Heart left ventricle (tissue), 13 donors: ENCODE measurements at regions not wholly inside any gene's neighbourhood (a gene's known extent, or its start where the extent isn't known, plus 50 kb on each side); places are given as distances from the start of the nearest gene placed in this dataset.

Experiments used
- POLR2A ChIP-seq, 2 donors: fragments of 450-650 bp; IDR thresholded peaks; one replicate each; pipeline ENCODE4 v1.6.1; 2017; ENCODE audit warnings: antibody characterized with exemption in 2 of 2, mild to moderate bottlenecking in 2 of 2, moderate library complexity in 2 of 2
- TF ChIP-seq, protein P1 (sequence below), 12 donors: fragments of 200-600 bp; sonication (generic) in 4 of 12; IDR thresholded peaks; one replicate each; pipeline versions ENCODE4 v1.5.0 to v1.8.0; 2018 to 2022; ENCODE audit warnings: antibody characterized with exemption in 12 of 12, mild to moderate bottlenecking in 5 of 12
- donor health status: ischemic (EF 13 %, LVEDD 7.1; RV severe dilation, severe dysfunction).
- donor health status: DM: no; HTN: yes; CAD: no.
- donor health status: DM: no; HTN: no; CAD: no.
- donor health status: ischemic (EF 25% LVEDD 6.9; RV normal size, moderate dysfunction).
- donor health status: ischemic (EF 25% LVEDD 5.7; RV mildly dilated, moderate dysfunction).
- donor health status: ischemic (EF 35%, LVEDD 5.7; RV mildly dilated, moderate dysfunction).
- donor health status: nonischemic (EF 11% LVEDD 7.7; RV severe dilation, severe dysfunction).
- donor health status: DM: yes; HTN: yes; CAD: no.
- donor health status: PGD.
- donor health status: ischemic (EF 29% LVEDD 5.4; RV normal size, mild dysfunction).
- donor health status: nonischemic (EF 23%, LVEDD 6.1; RV moderate dilation, normal function).

DNA sequence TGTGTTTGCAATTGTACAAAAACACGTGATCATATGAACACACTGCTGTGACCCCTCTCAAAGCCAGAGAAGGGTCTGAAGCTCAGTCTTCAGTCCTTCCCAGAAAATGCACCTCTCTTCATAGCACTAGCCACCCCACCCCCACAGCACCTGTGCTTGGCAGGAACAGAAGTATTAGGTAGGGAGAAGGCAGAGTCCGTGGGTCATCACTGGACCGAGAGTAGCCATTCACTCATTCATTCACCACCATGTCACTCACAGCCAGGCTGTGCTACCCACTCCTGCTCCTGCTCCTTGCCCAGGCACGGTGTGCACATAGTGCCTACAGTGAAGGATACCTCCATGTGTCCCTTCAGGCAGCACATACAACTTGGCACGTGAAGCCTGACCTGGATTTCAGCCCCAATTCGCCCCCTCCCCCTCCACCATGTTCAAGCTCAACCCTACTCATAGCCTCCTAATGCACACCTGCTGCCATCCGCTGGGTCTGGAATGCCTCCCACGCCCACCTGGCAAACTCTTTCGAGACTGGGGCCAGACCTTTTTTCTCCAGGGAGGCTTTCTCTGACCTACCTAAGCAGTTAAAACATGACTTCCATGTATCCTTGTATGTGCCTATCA, 81.9 kb upstream of the GALNT2 start:
- no peak for TF ChIP-seq POLR2A (IDR thresholded peaks at IDR 0.05)
- TF ChIP-seq, protein P1, sequence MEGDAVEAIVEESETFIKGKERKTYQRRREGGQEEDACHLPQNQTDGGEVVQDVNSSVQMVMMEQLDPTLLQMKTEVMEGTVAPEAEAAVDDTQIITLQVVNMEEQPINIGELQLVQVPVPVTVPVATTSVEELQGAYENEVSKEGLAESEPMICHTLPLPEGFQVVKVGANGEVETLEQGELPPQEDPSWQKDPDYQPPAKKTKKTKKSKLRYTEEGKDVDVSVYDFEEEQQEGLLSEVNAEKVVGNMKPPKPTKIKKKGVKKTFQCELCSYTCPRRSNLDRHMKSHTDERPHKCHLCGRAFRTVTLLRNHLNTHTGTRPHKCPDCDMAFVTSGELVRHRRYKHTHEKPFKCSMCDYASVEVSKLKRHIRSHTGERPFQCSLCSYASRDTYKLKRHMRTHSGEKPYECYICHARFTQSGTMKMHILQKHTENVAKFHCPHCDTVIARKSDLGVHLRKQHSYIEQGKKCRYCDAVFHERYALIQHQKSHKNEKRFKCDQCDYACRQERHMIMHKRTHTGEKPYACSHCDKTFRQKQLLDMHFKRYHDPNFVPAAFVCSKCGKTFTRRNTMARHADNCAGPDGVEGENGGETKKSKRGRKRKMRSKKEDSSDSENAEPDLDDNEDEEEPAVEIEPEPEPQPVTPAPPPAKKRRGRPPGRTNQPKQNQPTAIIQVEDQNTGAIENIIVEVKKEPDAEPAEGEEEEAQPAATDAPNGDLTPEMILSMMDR (IDR thresholded peaks at IDR 0.05): no peak
